ENCODE measurements at regions not wholly inside any gene's neighbourhood (a gene's known extent, or its start where the extent isn't known, plus 50 kb on each side); places are given as distances from the start of the nearest gene placed in this dataset.

- TF ChIP-seq CTCF (conservative IDR thresholded peaks at IDR 0.05; ENCODE audit: low read depth in 2 of 2) (no peak), EZH2 (IDR thresholded peaks at IDR 0.05; ENCODE audit: low read depth, unreplicated experiment) (no peak), REST (IDR thresholded peaks at IDR 0.05; ENCODE audit: unreplicated experiment) (no peak), POLR2AphosphoS5 (IDR thresholded peaks at IDR 0.05; ENCODE audit: low read depth) (no peak), JUNB (IDR thresholded peaks at IDR 0.05; ENCODE audit: unreplicated experiment) (no peak), STAT1 (IDR thresholded peaks at IDR 0.05; ENCODE audit: unreplicated experiment) (no peak)
These were observed 502.4 kb downstream of the FBXO15 start for GRCh38 chr18:73645160-73645715.

Data from GM23338 (cell line).